GM18520 (cell line): ENCODE measurements at regions not wholly inside any gene's neighbourhood (a gene's known extent, or its start where the extent isn't known, plus 50 kb on each side); places are given as distances from the start of the nearest gene placed in this dataset.
"Not testable (repeated sequence)": the region's sequence is repeated elsewhere in the genome, so short reads cannot be mapped to it uniquely, and the experiment has no call there.

Experiments
- ATAC-seq: cut with Tn5 transposase; IDR thresholded peaks from one replicate; pipeline ENCODE4 v1.9.1; 2021; ENCODE audit not compliant: unreplicated experiment

DNA sequence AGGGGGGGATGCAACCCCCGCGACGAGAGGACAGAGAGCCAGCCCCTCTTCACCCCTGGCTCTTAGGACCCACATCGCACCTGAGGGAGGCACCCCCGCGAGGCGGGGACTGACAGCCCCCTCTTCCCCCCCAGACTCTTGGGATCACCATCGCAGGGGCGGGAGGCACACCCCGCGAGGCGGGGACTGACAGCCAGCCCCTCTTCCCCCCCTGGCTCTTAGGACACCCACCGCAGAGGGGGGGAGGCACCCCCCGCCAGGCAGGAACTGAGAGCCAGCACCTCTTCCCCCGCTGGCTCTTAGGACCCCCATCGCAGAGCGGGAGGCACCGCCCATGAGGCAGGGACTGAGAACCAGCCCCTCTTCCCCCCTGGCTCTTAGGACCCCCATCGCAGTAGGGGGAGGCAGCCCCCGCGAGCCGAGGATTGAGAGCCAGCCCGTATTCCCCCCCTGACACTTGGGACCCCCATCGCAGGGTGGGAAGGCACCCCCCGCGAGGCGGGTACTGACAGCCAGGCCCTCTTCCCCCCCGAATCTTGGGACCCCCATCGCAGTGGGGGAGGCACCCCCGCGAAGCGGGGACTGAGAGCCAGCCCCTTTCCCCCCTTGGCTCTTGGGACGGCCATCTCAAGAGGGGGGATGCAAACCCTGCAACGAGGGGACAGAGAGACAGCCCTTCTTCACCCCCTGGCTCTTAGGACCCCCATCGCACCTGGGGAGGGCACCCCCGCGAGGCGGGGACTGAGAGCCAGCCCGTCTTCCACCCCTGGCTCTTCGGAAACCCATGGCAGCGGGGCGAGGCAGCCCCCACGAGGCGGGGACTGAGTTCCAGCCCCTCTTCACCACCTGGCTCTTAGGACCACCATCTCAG lies 2425.1 kb upstream of the PCDH20 start:
- ATAC-seq: no peak

GRCh38 chr13:63838366-63839110 lies 2422.9 kb upstream of the PCDH20 start:
- no peak for ATAC-seq

DNA sequence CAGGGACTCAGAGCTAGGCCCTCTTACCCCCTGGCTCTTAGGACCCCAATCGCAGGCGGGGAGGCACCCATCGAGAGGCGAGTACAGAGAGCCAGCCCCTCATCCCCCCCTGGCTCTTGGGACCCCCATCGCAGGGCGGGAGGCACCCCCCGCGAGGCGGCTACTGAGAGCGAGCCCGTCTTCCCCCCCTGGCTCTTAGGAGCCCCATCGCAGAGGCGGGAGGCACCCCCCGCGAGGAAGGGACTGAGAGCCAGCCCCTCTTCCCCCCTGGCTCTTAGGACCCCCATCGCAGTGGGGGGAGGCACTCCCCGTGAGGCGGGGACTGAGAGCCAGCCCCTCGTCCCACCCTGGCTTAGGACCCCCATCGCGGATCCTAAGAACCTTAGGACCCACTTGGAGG lies 2422.1 kb upstream of the PCDH20 start:
- ATAC-seq: not testable (repeated sequence)

GRCh38 chr13:63829609-63830008 lies 2414.0 kb upstream of the PCDH20 start:
- not testable (repeated sequence) for ATAC-seq

- not testable (repeated sequence) for ATAC-seq
Measured at GRCh38 chr13:63821785-63822184, 2406.1 kb upstream of the PCDH20 start.

- ATAC-seq: not testable (repeated sequence)
Measured at GRCh38 chr13:63811428-63812004, 2395.9 kb upstream of the PCDH20 start.

- ATAC-seq: not testable (repeated sequence)
Measured at GRCh38 chr13:63791134-63791533, 2375.5 kb upstream of the PCDH20 start.

- ATAC-seq: no peak
Measured at GRCh38 chr13:63774133-63774532, 2358.5 kb upstream of the PCDH20 start.

DNA sequence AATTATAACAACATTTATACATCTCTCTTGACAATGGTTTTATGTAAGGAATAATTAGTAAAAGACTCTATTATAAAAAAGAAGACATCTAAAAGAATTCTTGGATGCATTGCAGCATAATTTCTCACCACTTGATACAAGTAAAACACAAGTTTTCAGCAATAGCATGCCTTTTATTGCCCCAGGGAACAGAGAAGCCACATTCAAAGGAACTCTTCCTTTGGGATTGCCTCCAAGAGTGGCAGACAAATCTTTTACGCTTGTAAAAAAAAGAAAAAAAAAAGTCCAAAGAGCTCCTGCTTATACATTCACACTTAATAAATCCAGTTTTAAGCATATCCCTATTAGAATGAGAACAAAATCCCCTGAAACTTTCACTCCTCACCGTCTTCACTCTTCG lies 2357.8 kb upstream of the PCDH20 start:
- no peak for ATAC-seq

GRCh38 chr13:63757683-63758082 lies 2342.0 kb upstream of the PCDH20 start:
- not testable (repeated sequence) for ATAC-seq

- ATAC-seq: not testable (repeated sequence)
Measured at GRCh38 chr13:63749857-63750256, 2334.2 kb upstream of the PCDH20 start.

- not testable (repeated sequence) for ATAC-seq
Measured at GRCh38 chr13:63741814-63742101, 2326.1 kb upstream of the PCDH20 start.

GRCh38 chr13:63741029-63741813 lies 2325.6 kb upstream of the PCDH20 start:
- ATAC-seq: no peak

DNA sequence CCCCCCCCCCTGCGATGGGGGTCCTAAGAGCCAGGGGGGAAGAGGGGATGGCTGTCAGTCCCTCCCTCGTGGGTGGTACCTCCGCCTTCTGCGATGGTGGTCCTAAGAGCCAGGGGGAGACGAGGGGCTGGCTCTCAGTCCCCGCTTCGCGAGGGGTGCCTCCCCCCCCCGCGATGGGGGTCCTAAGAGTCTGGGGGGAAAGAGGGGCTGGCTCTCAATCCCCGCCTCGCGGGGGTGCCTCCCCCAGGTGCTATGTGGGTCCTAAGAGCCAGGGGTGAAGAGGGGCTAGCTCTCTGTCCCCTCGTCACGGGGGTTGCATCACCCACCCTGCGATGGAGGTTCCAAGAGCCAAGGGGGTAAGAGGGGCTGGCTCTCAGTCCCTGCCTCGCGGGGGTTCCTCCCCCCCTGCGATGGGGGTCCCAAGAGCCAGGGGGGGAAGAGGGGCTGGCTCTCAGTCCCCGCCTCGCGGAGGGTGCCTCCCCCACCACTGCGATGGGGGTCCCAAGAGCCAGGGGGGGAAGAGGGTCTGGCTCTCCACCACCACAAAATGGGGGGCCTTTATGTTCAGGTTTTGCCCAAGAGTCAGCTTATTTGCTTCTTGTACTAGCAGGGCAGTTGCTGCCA lies 2323.6 kb upstream of the PCDH20 start:
- ATAC-seq: not testable (repeated sequence)

- no peak for ATAC-seq
Measured at GRCh38 chr13:63737418-63737817, 2321.8 kb upstream of the PCDH20 start.

DNA sequence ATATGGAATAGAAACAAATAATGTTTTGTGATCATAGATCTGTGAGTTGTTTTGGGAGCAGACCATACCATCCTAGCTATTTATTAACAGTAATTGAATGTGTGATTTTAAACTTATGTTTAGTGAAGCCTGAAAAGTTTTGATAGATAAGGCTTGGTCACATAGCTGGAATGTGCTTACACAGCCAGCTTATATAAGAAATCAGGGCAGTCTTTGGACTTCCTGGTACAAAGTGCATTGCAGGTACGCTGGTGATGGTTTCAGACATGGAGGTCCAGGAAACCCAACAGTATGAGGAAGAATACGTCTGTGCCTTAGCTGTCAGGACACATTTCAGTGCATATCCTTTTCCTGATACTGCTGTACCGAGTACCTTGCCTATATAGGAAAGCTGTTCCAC lies 2316.2 kb upstream of the PCDH20 start:
- ATAC-seq: no peak

DNA sequence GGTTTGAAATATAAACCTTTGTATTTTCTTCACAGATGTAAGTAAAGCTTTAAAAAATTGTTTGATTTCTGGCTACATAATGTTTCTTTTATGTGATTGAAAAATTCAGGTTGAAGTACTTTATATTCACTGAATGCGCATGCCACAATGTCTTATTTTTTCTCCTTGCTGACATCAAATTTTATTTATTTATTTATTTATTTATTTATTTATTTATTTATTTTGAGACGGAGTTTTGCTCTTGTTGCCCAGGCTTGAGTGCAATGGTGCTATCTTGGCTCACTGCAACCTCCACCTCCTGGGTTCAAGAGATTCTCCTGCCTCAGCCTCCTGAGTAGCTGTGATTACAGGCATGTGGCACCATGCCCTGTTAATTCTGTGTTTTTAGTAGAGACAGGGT lies 2296.5 kb upstream of the PCDH20 start:
- not testable (repeated sequence) for ATAC-seq

DNA sequence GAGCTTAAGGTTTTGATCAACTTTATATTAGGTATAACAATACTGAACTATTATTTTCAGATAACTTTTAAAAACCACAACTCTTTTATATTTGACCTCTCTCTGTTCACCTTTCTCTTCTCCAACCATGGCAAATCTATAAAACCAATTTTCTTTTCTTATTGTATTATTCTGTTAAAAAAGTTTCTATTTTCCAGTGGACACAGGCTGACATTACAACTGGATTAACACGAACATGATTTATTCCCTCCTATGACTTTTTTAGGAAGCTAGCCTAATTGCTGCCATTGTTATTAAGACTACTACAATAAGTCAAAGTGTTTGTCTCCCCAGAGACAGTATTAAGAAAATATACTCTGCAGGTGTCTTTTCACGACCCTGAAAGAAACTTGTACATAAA lies 2291.1 kb upstream of the PCDH20 start:
- ATAC-seq: no peak

DNA sequence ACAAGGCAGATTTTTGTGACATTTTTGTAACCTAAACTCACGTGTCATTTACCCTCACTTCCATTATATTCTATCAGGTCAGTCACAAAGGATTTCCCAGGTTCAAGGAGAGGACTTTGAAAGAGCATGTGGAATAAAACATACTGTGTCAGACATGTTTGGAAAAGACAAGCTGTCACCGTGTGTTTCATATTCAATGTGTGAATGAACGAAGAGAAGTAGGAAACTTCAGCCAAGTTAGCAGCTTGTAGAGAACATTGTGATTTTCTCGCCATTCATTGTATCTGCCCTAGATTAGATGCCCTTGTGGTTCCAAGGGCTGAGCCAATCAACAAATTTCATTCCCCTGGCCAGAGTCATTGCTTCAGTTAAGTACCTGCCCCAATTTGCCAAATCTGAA lies 2288.9 kb upstream of the PCDH20 start:
- no peak for ATAC-seq

- no peak for ATAC-seq
Measured at GRCh38 chr13:63700350-63700749, 2284.7 kb upstream of the PCDH20 start.

GRCh38 chr13:63699948-63700347 lies 2284.3 kb upstream of the PCDH20 start:
- no peak for ATAC-seq
